ENCODE measurements at regions not wholly inside any gene's neighbourhood (a gene's known extent, or its start where the extent isn't known, plus 50 kb on each side); places are given as distances from the start of the nearest gene placed in this dataset.
"Not testable (repeated sequence)": the region's sequence is repeated elsewhere in the genome, so short reads cannot be mapped to it uniquely, and the experiment has no call there.

DNA sequence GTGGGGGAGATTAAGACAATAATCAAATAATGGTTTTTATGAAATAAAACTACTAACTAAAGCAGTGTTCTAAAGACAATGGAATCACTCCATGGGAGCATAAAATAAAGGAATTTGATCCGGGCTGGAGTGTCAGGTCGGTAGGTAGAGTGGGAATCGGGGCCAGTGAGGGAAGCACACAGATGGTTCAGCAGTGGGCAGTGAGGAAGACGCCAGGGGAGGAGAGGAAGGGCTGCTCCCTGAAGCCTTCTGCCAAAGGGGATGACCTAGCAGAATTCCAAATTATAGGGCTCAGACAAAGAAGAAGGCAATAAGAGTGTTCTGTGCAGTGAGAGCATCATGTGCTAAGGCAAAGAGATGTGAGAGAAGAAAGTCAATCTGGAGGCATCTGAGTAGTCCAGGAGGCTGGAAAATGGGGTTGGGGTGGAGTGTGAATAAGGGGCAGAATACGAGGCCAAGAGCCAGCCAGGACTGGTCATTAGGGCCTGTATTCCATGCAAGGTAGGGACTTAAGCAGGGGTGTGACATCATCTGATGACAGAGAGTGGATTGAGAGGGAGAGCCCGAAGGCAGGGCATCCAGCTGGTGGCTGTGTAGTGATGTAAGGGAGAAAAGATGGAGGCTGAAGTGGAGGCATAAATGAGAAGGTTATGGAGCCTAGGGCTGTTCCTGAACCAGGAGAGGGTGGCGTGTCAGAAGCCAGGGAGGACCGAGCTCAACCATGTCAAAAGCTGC, 137.6 kb downstream of the COPRS start:
- no peaks in the 10 kb centered on the region for H3K36me3 ChIP-seq (ENCODE audit: low read depth)
- TF ChIP-seq, protein P1, sequence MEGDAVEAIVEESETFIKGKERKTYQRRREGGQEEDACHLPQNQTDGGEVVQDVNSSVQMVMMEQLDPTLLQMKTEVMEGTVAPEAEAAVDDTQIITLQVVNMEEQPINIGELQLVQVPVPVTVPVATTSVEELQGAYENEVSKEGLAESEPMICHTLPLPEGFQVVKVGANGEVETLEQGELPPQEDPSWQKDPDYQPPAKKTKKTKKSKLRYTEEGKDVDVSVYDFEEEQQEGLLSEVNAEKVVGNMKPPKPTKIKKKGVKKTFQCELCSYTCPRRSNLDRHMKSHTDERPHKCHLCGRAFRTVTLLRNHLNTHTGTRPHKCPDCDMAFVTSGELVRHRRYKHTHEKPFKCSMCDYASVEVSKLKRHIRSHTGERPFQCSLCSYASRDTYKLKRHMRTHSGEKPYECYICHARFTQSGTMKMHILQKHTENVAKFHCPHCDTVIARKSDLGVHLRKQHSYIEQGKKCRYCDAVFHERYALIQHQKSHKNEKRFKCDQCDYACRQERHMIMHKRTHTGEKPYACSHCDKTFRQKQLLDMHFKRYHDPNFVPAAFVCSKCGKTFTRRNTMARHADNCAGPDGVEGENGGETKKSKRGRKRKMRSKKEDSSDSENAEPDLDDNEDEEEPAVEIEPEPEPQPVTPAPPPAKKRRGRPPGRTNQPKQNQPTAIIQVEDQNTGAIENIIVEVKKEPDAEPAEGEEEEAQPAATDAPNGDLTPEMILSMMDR (IDR thresholded peaks at IDR 0.05): no peak
- DNase-seq: no peak
- no peak for ATAC-seq
- no peak overlapping the region for H3K4me3 ChIP-seq
- intact Hi-C loops (cut with DNase I, micrococcal nuclease): no loop called here
- no peaks in the 10 kb centered on the region for H3K9me3 ChIP-seq
- no peaks in the 10 kb centered on the region for H3K4me1 ChIP-seq (ENCODE audit: low read depth)

DNA sequence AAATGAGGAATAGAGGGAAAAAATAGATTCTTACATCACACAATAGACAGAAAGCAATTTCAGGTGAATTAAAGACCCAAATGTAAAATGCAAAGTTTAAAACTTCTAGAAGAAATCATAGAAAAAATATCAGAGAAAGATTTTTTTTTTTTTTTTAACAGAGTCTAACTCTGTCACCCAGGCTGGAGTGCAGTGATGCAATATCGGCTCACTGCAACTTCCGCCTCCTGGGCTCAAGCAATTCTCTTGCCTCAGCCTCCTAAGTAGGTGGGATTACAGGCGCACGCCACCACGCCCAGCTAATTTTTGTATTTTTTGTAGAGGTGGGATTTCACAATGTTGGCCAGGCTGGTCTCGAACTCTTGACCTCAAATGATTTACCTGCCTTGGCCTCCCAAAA, 141.8 kb downstream of the COPRS start:
- H3K4me1 ChIP-seq (ENCODE audit: low read depth); intact Hi-C loops (cut with DNase I, micrococcal nuclease); H3K36me3 ChIP-seq (ENCODE audit: low read depth); ATAC-seq; H3K4me3 ChIP-seq; DNase-seq; H3K9me3 ChIP-seq: not testable (repeated sequence)

DNA sequence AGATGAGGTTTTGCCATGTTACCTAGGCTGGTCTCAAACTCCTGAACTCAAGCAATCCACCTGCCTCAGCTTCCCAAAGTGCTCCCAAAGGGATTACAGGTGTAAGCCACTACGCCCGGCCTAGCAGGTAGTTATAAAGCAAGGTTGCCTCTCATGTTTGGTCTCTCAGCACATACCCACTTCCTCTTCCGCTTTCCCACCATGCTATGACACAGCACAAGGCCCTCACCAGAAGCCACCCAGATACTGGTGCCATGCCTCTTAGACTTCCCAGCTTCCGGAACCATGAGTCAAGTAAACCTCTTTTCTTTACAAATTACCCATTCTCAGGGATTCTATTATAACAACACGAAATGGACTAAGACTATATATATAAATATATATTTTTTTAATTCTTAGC, 143.6 kb downstream of the COPRS start:
- intact Hi-C loops (cut with DNase I, micrococcal nuclease): no loop called here
- Histone ChIP-seq H3K4me3 (no peak overlapping the region), H3K4me1 (ENCODE audit: low read depth) (no peaks in the 10 kb centered on the region), H3K36me3 (ENCODE audit: low read depth) (no peaks in the 10 kb centered on the region), H3K9me3 (no peaks in the 10 kb centered on the region)
- ATAC-seq: no peak
- TF ChIP-seq, protein P1 (IDR thresholded peaks at IDR 0.05): no peak
- DNase-seq: no peak

DNA sequence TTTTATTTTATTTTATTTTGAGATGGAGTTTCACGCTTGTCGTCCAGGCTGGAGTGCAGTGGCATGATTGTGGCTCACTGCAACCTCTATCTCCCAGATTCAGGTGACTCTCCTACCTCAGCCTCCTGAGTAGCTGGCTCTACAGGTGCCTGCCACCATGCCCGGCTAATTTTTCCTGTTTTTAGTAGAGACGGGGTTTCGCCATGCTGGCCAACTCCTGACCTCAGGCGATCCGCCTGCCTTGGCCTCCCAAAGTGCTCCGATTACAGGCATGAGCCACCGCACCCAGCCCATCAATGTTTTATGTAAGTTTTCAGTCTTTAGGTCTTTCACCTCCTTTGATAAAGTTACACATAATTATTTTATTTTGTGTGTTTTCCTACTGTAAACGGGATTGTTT, 154.6 kb downstream of the COPRS start:
- DNase-seq: no peak
- ATAC-seq: no peak
- intact Hi-C loops (cut with DNase I, micrococcal nuclease): no loop called here
- H3K36me3 ChIP-seq (ENCODE audit: low read depth): no peaks in the 10 kb centered on the region
- no peak overlapping the region for H3K4me3 ChIP-seq
- no peaks in the 10 kb centered on the region for H3K9me3 ChIP-seq
- no peaks in the 10 kb centered on the region for H3K4me1 ChIP-seq (ENCODE audit: low read depth)
- TF ChIP-seq, protein P1 (IDR thresholded peaks at IDR 0.05): no peak

DNA sequence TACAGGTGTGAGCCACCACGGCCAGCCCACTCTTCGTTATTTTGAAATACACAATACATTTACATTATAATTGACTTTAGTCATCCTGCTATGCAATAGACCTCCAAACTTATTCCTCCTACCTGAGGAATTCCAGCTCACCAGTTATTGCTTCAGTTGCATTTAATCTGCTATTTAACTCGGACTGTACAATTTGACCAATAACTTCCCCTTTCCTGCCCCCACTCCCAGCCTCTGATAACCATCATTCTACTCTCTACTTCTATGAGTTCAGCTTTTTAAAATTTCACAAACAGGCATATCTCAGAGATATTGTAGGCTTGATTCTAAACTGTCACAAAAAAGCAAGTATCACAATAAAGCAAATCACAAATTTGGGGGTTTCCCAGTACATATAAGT, 157.0 kb downstream of the COPRS start:
- no peaks in the 10 kb centered on the region for H3K4me1 ChIP-seq (ENCODE audit: low read depth)
- H3K36me3 ChIP-seq (ENCODE audit: low read depth): no peaks in the 10 kb centered on the region
- TF ChIP-seq, protein P1 (IDR thresholded peaks at IDR 0.05): no peak
- DNase-seq: no peak
- no peaks in the 10 kb centered on the region for H3K9me3 ChIP-seq
- intact Hi-C loops (cut with DNase I, micrococcal nuclease): no loop called here
- no peak for ATAC-seq
- no peak overlapping the region for H3K4me3 ChIP-seq

DNA sequence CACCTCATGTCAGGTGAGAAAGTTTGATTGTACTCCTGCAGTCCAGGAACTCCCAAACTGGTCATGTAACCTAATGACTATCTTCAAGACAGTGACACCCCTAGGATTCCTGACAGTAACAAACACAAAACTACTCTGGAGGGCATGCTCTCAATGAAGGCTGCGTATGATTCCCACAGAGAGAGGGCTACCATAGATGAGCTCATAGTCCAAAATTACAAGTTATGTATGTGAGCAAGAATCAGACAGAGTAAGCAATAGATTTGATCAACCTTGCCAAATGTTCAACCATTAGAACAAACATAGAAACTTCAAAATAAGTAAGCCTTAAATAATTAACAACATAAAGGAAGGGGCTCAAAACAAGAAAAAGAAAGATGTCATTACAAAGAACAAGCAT, 158.1 kb downstream of the COPRS start:
- ATAC-seq (no peak), DNase-seq (no peak)
- no peaks in the 10 kb centered on the region for H3K4me1 ChIP-seq (ENCODE audit: low read depth)
- intact Hi-C loops (cut with DNase I, micrococcal nuclease): no loop called here
- H3K9me3 ChIP-seq: no peaks in the 10 kb centered on the region
- TF ChIP-seq, protein P1 (IDR thresholded peaks at IDR 0.05): no peak
- H3K36me3 ChIP-seq (ENCODE audit: low read depth): no peaks in the 10 kb centered on the region
- no peak overlapping the region for H3K4me3 ChIP-seq

All from mucosa of descending colon (tissue), 3 donors.